Mesendoderm (in vitro differentiated cells): ENCODE measurements at regions not wholly inside any gene's neighbourhood (a gene's known extent, or its start where the extent isn't known, plus 50 kb on each side); places are given as distances from the start of the nearest gene placed in this dataset.

ENCODE experiments used
- DNase-seq: peaks from one replicate; pipeline ENCODE4 v3.0.0; 2013
- H2AK5ac ChIP-seq: 2 replicates; pipeline ENCODE4 v1.6.1; 2013; ENCODE audit warnings: low read length, inconsistent platforms
- H2BK120ac ChIP-seq: 2 replicates; pipeline ENCODE4 v1.6.1; 2013; ENCODE audit warnings: low read depth, mild to moderate bottlenecking, low read length, moderate library complexity, mixed read lengths
- H2BK15ac ChIP-seq: replicated peaks from 2 replicates; pipeline ENCODE4 v1.6.1; 2013; ENCODE audit warnings: low read depth, mild to moderate bottlenecking, moderate library complexity
- H2BK5ac ChIP-seq: 2 replicates; pipeline ENCODE4 v1.6.1; 2013; ENCODE audit warnings: low read length, inconsistent platforms
- H3K18ac ChIP-seq: 2 replicates; pipeline ENCODE4 v1.6.1; 2013; ENCODE audit warnings: mild to moderate bottlenecking, low read length, mixed read lengths
- H3K23ac ChIP-seq: one replicate; pipeline ENCODE4 v1.6.1; 2013; ENCODE audit warnings: low read length
- H3K27ac ChIP-seq: 2 replicates; pipeline ENCODE4 v1.5.1; 2013; ENCODE audit warnings: low read depth, mild to moderate bottlenecking, inconsistent platforms, low read length, moderate library complexity
- H3K27me3 ChIP-seq: 2 replicates; pipeline ENCODE4 v1.6.1; 2013; ENCODE audit warnings: low read length, control low read depth, mild to moderate bottlenecking, inconsistent platforms; ENCODE audit not compliant: insufficient read depth, poor library complexity
- H3K36me3 ChIP-seq: 2 replicates; pipeline ENCODE4 v1.6.1; 2013; ENCODE audit warnings: low read length, inconsistent platforms; ENCODE audit not compliant: control insufficient read depth, insufficient read depth
- H3K4ac ChIP-seq: one replicate; pipeline ENCODE4 v1.6.1; 2013; ENCODE audit warnings: low read depth, mild to moderate bottlenecking, low read length, moderate library complexity
- H3K4me1 ChIP-seq: 2 replicates; pipeline ENCODE4 v1.6.1; 2013; ENCODE audit warnings: low read depth, low read length, inconsistent platforms; ENCODE audit not compliant: control insufficient read depth
- H3K4me2 ChIP-seq: 2 replicates; pipeline ENCODE4 v1.6.1; 2013; ENCODE audit warnings: low read length
- H3K4me3 ChIP-seq: 2 replicates; pipeline ENCODE4 v1.5.1; 2013; ENCODE audit warnings: mild to moderate bottlenecking, low read length
- H3K56ac ChIP-seq: one replicate; pipeline ENCODE4 v1.6.1; 2013; ENCODE audit warnings: low read length
- H3K79me1 ChIP-seq: 2 replicates; pipeline ENCODE4 v1.6.1; 2013; ENCODE audit warnings: low read length, inconsistent platforms
- H3K79me2 ChIP-seq: 2 replicates; pipeline ENCODE4 v1.6.1; 2013; ENCODE audit warnings: mild to moderate bottlenecking, low read length; ENCODE audit not compliant: control insufficient read depth, insufficient read depth
- H3K9ac ChIP-seq: 2 replicates; pipeline ENCODE4 v1.6.1; 2013; ENCODE audit warnings: low read length, inconsistent platforms
- H4K5ac ChIP-seq: one replicate; pipeline ENCODE4 v1.6.1; 2013; ENCODE audit warnings: low read length
- H4K8ac ChIP-seq: one replicate; pipeline ENCODE4 v1.6.1; 2013; ENCODE audit warnings: low read depth, mild to moderate bottlenecking, control low read depth, low read length, moderate library complexity
- WGBS: extraction: QIAGEN DNeasy Blood & Tissue Kit; methylation state at CpG from one replicate; pipeline ENCODE4 v1.1.7; 2013; ENCODE audit warnings: low lambda C conversion rate, missing lambda C conversion rate; ENCODE audit not compliant: insufficient coverage; ENCODE audit errors: extremely low coverage; 5-methylcytosine and 5-hydroxymethylcytosine counted together

DNA sequence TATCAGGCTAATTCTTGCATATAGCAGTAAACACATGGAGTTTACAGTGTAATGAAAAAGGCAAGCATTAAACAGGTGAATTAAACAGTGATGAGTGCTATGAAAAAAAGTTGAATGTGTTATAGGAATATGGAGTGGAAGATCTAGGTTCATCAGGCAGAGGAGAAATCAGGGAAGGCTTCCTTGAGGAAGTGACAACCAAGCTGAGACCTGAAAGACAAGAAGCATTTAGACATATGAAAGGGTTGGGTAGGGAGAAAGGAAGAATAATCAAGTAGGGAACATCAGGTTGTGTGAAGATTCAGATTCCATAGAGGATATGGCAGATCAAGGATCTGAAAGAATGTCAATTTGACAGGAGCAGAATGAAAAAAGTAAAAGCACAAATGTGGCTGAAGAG, 612.5 kb downstream of the PRELID2 start:
- Histone ChIP-seq H3K79me2 (no peaks in the 10 kb centered on the region), H3K4me3 (no peak overlapping the region), H3K27ac (no peak overlapping the region), H3K56ac (no peak overlapping the region), H3K36me3 (no peaks in the 10 kb centered on the region), H3K23ac (no peak overlapping the region), H3K18ac (no peak overlapping the region), H3K4ac (no peak overlapping the region), H2BK15ac (no peak overlapping the region), H3K27me3 (no peaks in the 10 kb centered on the region), H4K5ac (no peak overlapping the region), H4K8ac (no peak overlapping the region), H2AK5ac (no peak overlapping the region), H3K4me1 (no peaks in the 10 kb centered on the region), H3K4me2 (no peak overlapping the region), H2BK120ac (no peak overlapping the region), H2BK5ac (no peak overlapping the region), H3K9ac (no peak overlapping the region), H3K79me1 (no peaks in the 10 kb centered on the region)
- no peak for DNase-seq

DNA sequence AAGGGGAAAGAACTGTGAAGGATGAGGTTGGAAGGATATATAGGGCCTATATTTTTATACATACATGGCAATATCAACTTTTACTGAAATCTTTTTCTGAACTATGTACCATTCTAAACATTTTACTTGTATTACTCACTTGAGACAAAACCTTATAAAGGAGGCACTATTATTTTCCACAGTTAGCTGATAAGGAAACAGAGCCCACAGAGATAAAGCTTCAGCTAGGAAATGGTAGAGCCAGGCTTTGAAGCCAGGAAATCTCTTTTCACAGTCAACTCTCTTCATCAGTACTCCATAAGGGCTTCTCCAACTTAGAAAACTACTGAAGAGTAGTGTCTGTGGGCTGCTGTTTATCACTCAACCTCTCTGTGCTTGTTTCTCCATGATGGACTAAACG, 613.7 kb downstream of the PRELID2 start:
- Histone ChIP-seq H3K9ac (no peak overlapping the region), H3K27ac (no peak overlapping the region), H2BK15ac (no peak overlapping the region), H3K36me3 (no peaks in the 10 kb centered on the region), H3K27me3 (no peaks in the 10 kb centered on the region), H3K79me2 (no peaks in the 10 kb centered on the region), H3K4me1 (no peaks in the 10 kb centered on the region), H3K56ac (no peak overlapping the region), H3K4ac (no peak overlapping the region), H2BK120ac (no peak overlapping the region), H4K8ac (no peak overlapping the region), H3K4me2 (no peak overlapping the region), H3K23ac (no peak overlapping the region), H3K18ac (no peak overlapping the region), H3K4me3 (no peak overlapping the region), H2AK5ac (no peak overlapping the region), H3K79me1 (no peaks in the 10 kb centered on the region), H4K5ac (no peak overlapping the region), H2BK5ac (no peak overlapping the region)
- DNase-seq = no peak
- WGBS = no CpG with 5 or more reads among the region's 1 CpG

DNA sequence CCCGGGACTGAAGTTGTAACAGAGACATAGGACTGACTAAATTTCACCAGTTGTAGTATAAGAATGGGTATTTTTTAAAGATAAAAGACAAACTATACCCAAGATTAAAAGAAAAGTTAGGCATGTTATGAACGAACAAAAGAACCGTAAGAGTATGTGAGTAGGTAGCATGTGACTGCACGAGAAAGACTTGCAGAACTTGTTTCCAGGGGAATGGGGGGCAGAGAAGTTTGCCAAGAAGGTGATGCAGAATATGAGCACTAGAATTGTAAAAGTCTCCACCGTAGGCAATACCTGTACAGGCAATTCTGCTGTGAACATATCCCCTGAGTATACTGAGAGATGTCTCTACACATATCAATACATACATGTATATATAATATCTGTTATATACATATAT, 614.7 kb downstream of the PRELID2 start:
- H3K4ac ChIP-seq = no peak overlapping the region
- no peak overlapping the region for H3K4me2 ChIP-seq
- H3K27me3 ChIP-seq = no peaks in the 10 kb centered on the region
- H3K79me1 ChIP-seq = no peaks in the 10 kb centered on the region
- no peak overlapping the region for H4K8ac ChIP-seq
- H3K4me3 ChIP-seq = no peak overlapping the region
- H3K4me1 ChIP-seq = no peaks in the 10 kb centered on the region
- H2AK5ac ChIP-seq = no peak overlapping the region
- H3K79me2 ChIP-seq = no peaks in the 10 kb centered on the region
- H2BK120ac ChIP-seq = no peak overlapping the region
- no peak overlapping the region for H3K23ac ChIP-seq
- H2BK5ac ChIP-seq = no peak overlapping the region
- WGBS = no CpG with 5 or more reads among the region's 5 CpGs
- H3K36me3 ChIP-seq = no peaks in the 10 kb centered on the region
- no peak overlapping the region for H2BK15ac ChIP-seq
- DNase-seq = no peak
- no peak overlapping the region for H3K18ac ChIP-seq
- no peak overlapping the region for H3K27ac ChIP-seq
- H3K9ac ChIP-seq = no peak overlapping the region
- H4K5ac ChIP-seq = no peak overlapping the region
- no peak overlapping the region for H3K56ac ChIP-seq

DNA sequence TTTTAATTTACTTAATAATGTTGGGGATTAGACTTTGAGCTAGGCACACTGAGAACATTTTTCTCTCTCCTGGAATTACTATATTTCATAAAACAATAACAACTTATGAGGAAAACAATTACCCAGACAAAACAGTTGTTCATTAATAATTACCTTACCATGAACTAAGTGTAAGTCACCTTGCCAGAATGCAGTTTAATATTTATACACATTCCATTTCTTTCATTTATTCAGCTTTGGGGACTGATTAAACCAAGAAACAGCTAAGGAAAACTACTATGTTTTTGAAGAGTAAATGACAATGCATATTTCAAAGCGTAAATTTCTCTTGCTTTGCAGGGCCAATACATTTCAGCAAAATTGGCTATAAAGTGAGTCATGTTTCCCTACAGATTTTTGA, 616.2 kb downstream of the PRELID2 start:
- Histone ChIP-seq H2BK5ac (no peak overlapping the region), H3K23ac (no peak overlapping the region), H3K27ac (no peak overlapping the region), H3K9ac (no peak overlapping the region), H2BK15ac (no peak overlapping the region), H2AK5ac (no peak overlapping the region), H3K18ac (no peak overlapping the region), H3K56ac (no peak overlapping the region), H3K79me2 (no peaks in the 10 kb centered on the region), H3K36me3 (no peaks in the 10 kb centered on the region), H4K8ac (no peak overlapping the region), H3K79me1 (no peaks in the 10 kb centered on the region), H2BK120ac (no peak overlapping the region), H3K4me2 (no peak overlapping the region), H3K4ac (no peak overlapping the region), H3K4me1 (no peaks in the 10 kb centered on the region), H4K5ac (no peak overlapping the region), H3K27me3 (no peaks in the 10 kb centered on the region), H3K4me3 (no peak overlapping the region)
- DNase-seq = no peak
- no CpG with 5 or more reads among the region's 1 CpG for WGBS

DNA sequence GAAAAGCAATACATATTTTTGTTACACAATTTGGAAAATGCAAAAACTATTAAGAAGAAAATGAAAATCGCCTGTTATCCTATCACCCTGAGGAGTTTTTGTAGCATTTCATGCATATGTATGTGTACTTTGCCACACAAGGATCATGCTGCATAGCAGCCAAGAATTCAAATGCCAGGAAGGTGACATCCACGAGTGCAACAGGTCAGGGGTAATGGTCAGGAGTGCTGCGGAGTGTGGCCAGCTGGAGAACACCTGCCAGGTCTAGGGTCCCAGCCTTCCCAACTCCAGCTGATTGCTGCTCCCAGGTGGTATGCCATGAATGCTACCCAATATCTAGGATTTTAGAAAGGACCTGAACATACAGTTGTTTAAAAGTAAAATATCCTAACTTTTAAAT, 617.1 kb downstream of the PRELID2 start:
- WGBS = no CpG with 5 or more reads among the region's 3 CpGs
- H3K27ac ChIP-seq = no peak overlapping the region
- H3K4ac ChIP-seq = no peak overlapping the region

DNA sequence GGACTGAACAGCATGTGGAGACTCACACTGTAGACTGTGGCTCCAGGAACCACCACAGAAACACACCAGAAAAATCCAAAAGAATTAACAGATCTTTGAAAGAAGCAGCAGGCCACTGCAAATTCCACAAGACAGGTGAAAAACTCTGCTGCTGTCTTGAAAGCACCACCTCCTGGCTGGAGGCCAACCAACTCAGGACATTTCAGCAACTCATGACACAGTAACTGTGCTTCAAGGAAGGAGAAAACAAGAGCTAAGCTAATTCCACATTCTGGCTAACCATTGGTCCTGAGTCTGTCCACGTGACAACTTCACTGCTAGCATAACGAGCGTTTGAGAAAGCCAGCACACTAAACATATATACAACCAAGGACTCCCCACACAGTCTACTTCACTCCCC, 625.1 kb downstream of the PRELID2 start:
- Histone ChIP-seq H3K56ac (no peak overlapping the region), H3K79me2 (no peaks in the 10 kb centered on the region), H3K4me2 (no peak overlapping the region), H4K8ac (no peak overlapping the region), H3K36me3 (no peaks in the 10 kb centered on the region), H3K9ac (no peak overlapping the region), H2BK15ac (no peak overlapping the region), H3K79me1 (no peaks in the 10 kb centered on the region), H3K4me1 (no peaks in the 10 kb centered on the region), H2AK5ac (no peak overlapping the region), H3K23ac (no peak overlapping the region), H3K4me3 (no peak overlapping the region), H3K27ac (no peak overlapping the region), H3K27me3 (no peaks in the 10 kb centered on the region), H2BK5ac (no peak overlapping the region), H2BK120ac (no peak overlapping the region), H4K5ac (no peak overlapping the region), H3K4ac (peak overlapping the region; percentile 9), H3K18ac (no peak overlapping the region)
- DNase-seq = no peak
- no CpG with 5 or more reads among the region's 3 CpGs for WGBS

More for the DNA sequence above, 617.1 kb downstream of the PRELID2 start:
- H3K27me3 ChIP-seq = no peaks in the 10 kb centered on the region
- no peaks in the 10 kb centered on the region for H3K79me1 ChIP-seq
- H4K5ac ChIP-seq = no peak overlapping the region
- no peak overlapping the region for H2BK15ac ChIP-seq
- no peak overlapping the region for H4K8ac ChIP-seq
- no peak overlapping the region for H3K4me3 ChIP-seq
- H2BK5ac ChIP-seq = no peak overlapping the region
- no peak overlapping the region for H3K9ac ChIP-seq
- no peak overlapping the region for H3K56ac ChIP-seq
- H2AK5ac ChIP-seq = no peak overlapping the region
- no peak overlapping the region for H3K4me2 ChIP-seq
- H3K36me3 ChIP-seq = no peaks in the 10 kb centered on the region
- H3K23ac ChIP-seq = no peak overlapping the region
- DNase-seq = no peak
- no peaks in the 10 kb centered on the region for H3K4me1 ChIP-seq
- no peak overlapping the region for H2BK120ac ChIP-seq
- H3K18ac ChIP-seq = no peak overlapping the region
- no peaks in the 10 kb centered on the region for H3K79me2 ChIP-seq
